ENCODE measurements at regions not wholly inside any gene's neighbourhood (a gene's known extent, or its start where the extent isn't known, plus 50 kb on each side); places are given as distances from the start of the nearest gene placed in this dataset.
"Not testable (repeated sequence)": the region's sequence is repeated elsewhere in the genome, so short reads cannot be mapped to it uniquely, and the experiment has no call there.

- DNase-seq = no peak
These were observed 593.8 kb downstream of the SMARCA1 start for GRCh38 chrX:128929271-128930057.

GRCh38 chrX:128928636-128929035 lies 594.7 kb downstream of the SMARCA1 start:
- DNase-seq = no peak

- DNase-seq = no peak
These were observed 595.9 kb downstream of the SMARCA1 start for GRCh38 chrX:128927363-128927762.

GRCh38 chrX:128906753-128907152 lies 616.5 kb downstream of the SMARCA1 start:
- DNase-seq = no peak

- no peak for DNase-seq
These were observed 622.3 kb downstream of the SMARCA1 start for GRCh38 chrX:128901018-128901417.

- no peak for DNase-seq
These were observed 625.7 kb downstream of the SMARCA1 start for GRCh38 chrX:128897621-128898020.

- DNase-seq = no peak
These were observed 631.7 kb downstream of the SMARCA1 start for GRCh38 chrX:128891554-128891953.

- no peak for DNase-seq
These were observed 638.9 kb downstream of the SMARCA1 start for GRCh38 chrX:128884430-128884829.

- no peak for DNase-seq
These were observed 639.6 kb downstream of the SMARCA1 start for GRCh38 chrX:128883650-128884049.

GRCh38 chrX:128870361-128870760 lies 652.9 kb downstream of the SMARCA1 start:
- no peak for DNase-seq

- no peak for DNase-seq
These were observed 660.7 kb downstream of the SMARCA1 start for GRCh38 chrX:128862557-128862956.

- DNase-seq = no peak
These were observed 674.9 kb downstream of the SMARCA1 start for GRCh38 chrX:128848374-128848773.

GRCh38 chrX:128846385-128846784 lies 676.9 kb downstream of the SMARCA1 start:
- DNase-seq = no peak

GRCh38 chrX:128818690-128819089 lies 704.6 kb downstream of the SMARCA1 start:
- DNase-seq = no peak

GRCh38 chrX:128816919-128817318 lies 706.4 kb downstream of the SMARCA1 start:
- DNase-seq = peak; percentile 6

- DNase-seq = no peak
These were observed 715.9 kb downstream of the SMARCA1 start for GRCh38 chrX:128807367-128807766.

GRCh38 chrX:128805236-128805635 lies 718.1 kb downstream of the SMARCA1 start:
- DNase-seq = no peak

- DNase-seq = no peak
These were observed 718.5 kb downstream of the SMARCA1 start for GRCh38 chrX:128804828-128805227.

- peak; percentile 3 for DNase-seq
These were observed 723.2 kb downstream of the SMARCA1 start for GRCh38 chrX:128800138-128800537.

- DNase-seq = not testable (repeated sequence)
These were observed 730.9 kb upstream of the ACTRT1 start for GRCh38 chrX:128783139-128783538.

- peak; percentile 36 for DNase-seq
These were observed 729.3 kb upstream of the ACTRT1 start for GRCh38 chrX:128781506-128781905.

GRCh38 chrX:128780934-128781333 lies 728.7 kb upstream of the ACTRT1 start:
- DNase-seq = no peak

GRCh38 chrX:128769495-128769894 lies 717.3 kb upstream of the ACTRT1 start:
- no peak for DNase-seq

GRCh38 chrX:128759745-128760144 lies 707.5 kb upstream of the ACTRT1 start:
- no peak for DNase-seq

- no peak for DNase-seq
These were observed 707.0 kb upstream of the ACTRT1 start for GRCh38 chrX:128759177-128759576.
